ENCODE measurements at regions not wholly inside any gene's neighbourhood (a gene's known extent, or its start where the extent isn't known, plus 50 kb on each side); places are given as distances from the start of the nearest gene placed in this dataset.

- intact Hi-C loops (cut with micrococcal nuclease) (no loop called here), dilution Hi-C loops (cut with MboI; ENCODE audit: extremely low pct_ligation_motif_present, low sequenced_read_pairs) (no loop called here)
- FAIRE-seq: no peak
- ChIA-PET CTCF (interaction anchor here (0.6 to 1.4 kb wide), 6 partner anchors 12 to 250 kb away, joined by 3 to 5 read pairs (median 4); no protein-coding TSS in a partner anchor), POLR2A (no interaction called here)
- TF ChIP-seq MYC (IDR thresholded peaks at IDR 0.05; ENCODE audit: low read depth, low read length): no peak
- TF ChIP-seq POLR2AphosphoS5 (IDR thresholded peaks at IDR 0.05; ENCODE audit: insufficient read depth, low read depth, low read length): no peak
- peak in 1 of 2 donors; percentile 12 for TF ChIP-seq CTCF (IDR thresholded peaks at IDR 0.05; ENCODE audit: extremely low read depth in 1 of 2, insufficient read depth in 1 of 2, low read depth in 1 of 2, low read length in 2 of 2)
- Histone ChIP-seq H3K9ac (replicated peaks; ENCODE audit: extremely low read depth, insufficient read depth, low read length) (no peak overlapping the region), H3K79me2 (ENCODE audit: control insufficient read depth, insufficient read depth, low read length) (no peaks in the 10 kb centered on the region), H3K36me3 (ENCODE audit: control insufficient read depth in 2 of 2, extremely low read depth in 1 of 2, insufficient read depth in 2 of 2, low read length in 2 of 2) (no peaks in the 10 kb centered on the region), H3K4me3 (replicated peaks in 1 of 3; ENCODE audit: insufficient read depth in 1 of 3, low read depth in 1 of 3, low read length in 3 of 3) (no peak overlapping the region), H3K4me1 (ENCODE audit: control insufficient read depth, extremely low read depth, insufficient read depth, low read length) (no peaks in the 10 kb centered on the region), H3K4me2 (ENCODE audit: insufficient read depth, low read length) (no peak overlapping the region), H2AFZ (ENCODE audit: low read depth, low read length) (no peak overlapping the region), H3K9me3 (replicated peaks; ENCODE audit: control insufficient read depth, insufficient read depth, low read length) (no peaks in the 10 kb centered on the region), H4K20me1 (replicated peaks; ENCODE audit: control insufficient read depth, extremely low read depth, insufficient read depth, low read length) (no peaks in the 10 kb centered on the region), H3K27me3 (ENCODE audit: control insufficient read depth in 2 of 2, insufficient read depth in 2 of 2, low read length in 2 of 2) (no peaks in the 10 kb centered on the region), H3K9me1 (replicated peaks; ENCODE audit: control insufficient read depth, extremely low read depth, insufficient read depth, low read length) (peaks cover 2% of the 10 kb centered on the region), H3K27ac (ENCODE audit: insufficient read depth, low read depth, low read length) (no peak overlapping the region)
- peak; percentile 33 for DNase-seq (ENCODE audit: low read depth, low spot score)
- no TSS peak for BruUV-seq (replicated peaks)
Observed at GRCh38 chr1:96346719-96347118, 374.9 kb upstream of the PTBP2 start.

GRCh38 chr1:96349896-96350295 is 371.7 kb upstream of the PTBP2 start:
- CTCF ChIA-PET: no interaction called here
- H3K4me2 ChIP-seq (ENCODE audit: insufficient read depth, low read length): no peak overlapping the region
- H3K4me3 ChIP-seq (replicated peaks in 1 of 3; ENCODE audit: insufficient read depth in 1 of 3, low read depth in 1 of 3, low read length in 3 of 3): no peak overlapping the region
- no peaks in the 10 kb centered on the region for H3K9me3 ChIP-seq (replicated peaks; ENCODE audit: control insufficient read depth, insufficient read depth, low read length)
- TF ChIP-seq MAX (IDR thresholded peaks at IDR 0.05; ENCODE audit: insufficient read depth, insufficient read length): no peak
- TF ChIP-seq MYC (IDR thresholded peaks at IDR 0.05; ENCODE audit: low read depth, low read length): no peak
- TF ChIP-seq POLR2A (IDR thresholded peaks at IDR 0.05; ENCODE audit: low read depth, low read length): no peak
- TF ChIP-seq GATA2 (IDR thresholded peaks at IDR 0.05; ENCODE audit: insufficient read depth, insufficient read length, low read depth, low read length): no peak
- TF ChIP-seq POLR2AphosphoS5 (IDR thresholded peaks at IDR 0.05; ENCODE audit: insufficient read depth, low read depth, low read length): no peak
- TF ChIP-seq FOS (IDR thresholded peaks at IDR 0.05; ENCODE audit: borderline replicate concordance, insufficient read depth, low read length): no peak
- TF ChIP-seq EZH2 (IDR thresholded peaks at IDR 0.05; ENCODE audit: borderline replicate concordance, low read depth, low read length, severe bottlenecking): no peak
- TF ChIP-seq JUN (IDR thresholded peaks at IDR 0.05; ENCODE audit: borderline replicate concordance, insufficient read depth, insufficient read length, low read depth): no peak
- TF ChIP-seq CTCF (IDR thresholded peaks at IDR 0.05; ENCODE audit: extremely low read depth in 1 of 2, insufficient read depth in 1 of 2, low read depth in 1 of 2, low read length in 2 of 2): no peak
- no peaks in the 10 kb centered on the region for H3K36me3 ChIP-seq (ENCODE audit: control insufficient read depth in 2 of 2, extremely low read depth in 1 of 2, insufficient read depth in 2 of 2, low read length in 2 of 2)
- H3K9ac ChIP-seq (replicated peaks; ENCODE audit: extremely low read depth, insufficient read depth, low read length): no peak overlapping the region
- no peaks in the 10 kb centered on the region for H4K20me1 ChIP-seq (replicated peaks; ENCODE audit: control insufficient read depth, extremely low read depth, insufficient read depth, low read length)
- H3K79me2 ChIP-seq (ENCODE audit: control insufficient read depth, insufficient read depth, low read length): no peaks in the 10 kb centered on the region
- no peaks in the 10 kb centered on the region for H3K4me1 ChIP-seq (ENCODE audit: control insufficient read depth, extremely low read depth, insufficient read depth, low read length)
- no peak for FAIRE-seq
- H3K9me1 ChIP-seq (replicated peaks; ENCODE audit: control insufficient read depth, extremely low read depth, insufficient read depth, low read length): peaks cover 2% of the 10 kb centered on the region
- BruUV-seq (replicated peaks): no TSS peak
- POLR2A ChIA-PET: no interaction called here
- no peak overlapping the region for H3K27ac ChIP-seq (ENCODE audit: insufficient read depth, low read depth, low read length)
- H2AFZ ChIP-seq (ENCODE audit: low read depth, low read length): no peak overlapping the region
- dilution Hi-C loops (cut with MboI; ENCODE audit: extremely low pct_ligation_motif_present, low sequenced_read_pairs): no loop called here
- no peak for DNase-seq (ENCODE audit: low read depth, low spot score)
- intact Hi-C loops (cut with micrococcal nuclease): no loop called here
- H3K27me3 ChIP-seq (ENCODE audit: control insufficient read depth in 2 of 2, insufficient read depth in 2 of 2, low read length in 2 of 2): no peaks in the 10 kb centered on the region

Data from endothelial cell of umbilical vein (primary cell).